MCF 10A (cell line): ENCODE measurements at regions not wholly inside any gene's neighbourhood (a gene's known extent, or its start where the extent isn't known, plus 50 kb on each side); places are given as distances from the start of the nearest gene placed in this dataset.

Source experiments
- BruUV-seq: library from RNA; stranded (reverse); fragments of 400-500 nt; replicated peaks from 2 replicates; lab custom pipeline; 2021; lab: Mats Ljungman, UMichigan
- CTCF ChIA-PET: fragments of 300-600 bp; sonication (Branson Sonifier 250); formaldehyde crosslinking; extraction: SDS; loops from one replicate; lab custom pipeline; 2021; ENCODE audit warnings: antibody characterized with exemption, inconsistent platforms; lab: Yijun Ruan, JAX
- POLR2A ChIA-PET: fragments of 300-600, 350-650 bp; sonication (Branson Sonifier 250); formaldehyde crosslinking; extraction: SDS; loops from one replicate; lab custom pipeline; 2020; ENCODE audit warnings: antibody characterized with exemption, inconsistent platforms; lab: Yijun Ruan, JAX
- DNase-seq: peaks from one replicate; pipeline ENCODE4 v3.0.0-alpha.2; 2018; ENCODE audit not compliant: unreplicated experiment
- H3K27ac Mint-ChIP-seq: one replicate; pipeline ENCODE4 v1.8.0; 2022; ENCODE audit warnings: mild to moderate bottlenecking, low read depth, mixed read lengths; ENCODE audit not compliant: unreplicated experiment
- H3K27me3 Mint-ChIP-seq: one replicate; pipeline ENCODE4 v1.8.0; 2022; ENCODE audit warnings: mixed read lengths; ENCODE audit not compliant: insufficient read depth, unreplicated experiment
- H3K36me3 Mint-ChIP-seq: one replicate; pipeline ENCODE4 v1.8.0; 2022; ENCODE audit warnings: mild to moderate bottlenecking, moderate library complexity, mixed read lengths; ENCODE audit not compliant: insufficient read depth, unreplicated experiment
- H3K4me1 Mint-ChIP-seq: one replicate; pipeline ENCODE4 v1.8.0; 2022; ENCODE audit warnings: mixed read lengths; ENCODE audit not compliant: insufficient read depth, unreplicated experiment
- H3K4me3 Mint-ChIP-seq: one replicate; pipeline ENCODE4 v1.8.0; 2022; ENCODE audit warnings: mild to moderate bottlenecking, moderate library complexity, mixed read lengths; ENCODE audit not compliant: unreplicated experiment
- H3K9me3 Mint-ChIP-seq: one replicate; pipeline ENCODE4 v1.8.0; 2022; ENCODE audit warnings: mixed read lengths; ENCODE audit not compliant: unreplicated experiment
- intact Hi-C: fragments of 100-400 bp; cut with micrococcal nuclease; formaldehyde crosslinking; loops from 2 replicates; pipeline ENCODE4 v1.14.1; 2022
- TF ChIP-seq, protein P1 (sequence below): fragments of 200-600 bp; IDR thresholded peaks from one replicate; pipeline ENCODE4 v1.8.0; 2022; ENCODE audit warnings: antibody characterized with exemption, mild to moderate bottlenecking; ENCODE audit not compliant: unreplicated experiment

DNA sequence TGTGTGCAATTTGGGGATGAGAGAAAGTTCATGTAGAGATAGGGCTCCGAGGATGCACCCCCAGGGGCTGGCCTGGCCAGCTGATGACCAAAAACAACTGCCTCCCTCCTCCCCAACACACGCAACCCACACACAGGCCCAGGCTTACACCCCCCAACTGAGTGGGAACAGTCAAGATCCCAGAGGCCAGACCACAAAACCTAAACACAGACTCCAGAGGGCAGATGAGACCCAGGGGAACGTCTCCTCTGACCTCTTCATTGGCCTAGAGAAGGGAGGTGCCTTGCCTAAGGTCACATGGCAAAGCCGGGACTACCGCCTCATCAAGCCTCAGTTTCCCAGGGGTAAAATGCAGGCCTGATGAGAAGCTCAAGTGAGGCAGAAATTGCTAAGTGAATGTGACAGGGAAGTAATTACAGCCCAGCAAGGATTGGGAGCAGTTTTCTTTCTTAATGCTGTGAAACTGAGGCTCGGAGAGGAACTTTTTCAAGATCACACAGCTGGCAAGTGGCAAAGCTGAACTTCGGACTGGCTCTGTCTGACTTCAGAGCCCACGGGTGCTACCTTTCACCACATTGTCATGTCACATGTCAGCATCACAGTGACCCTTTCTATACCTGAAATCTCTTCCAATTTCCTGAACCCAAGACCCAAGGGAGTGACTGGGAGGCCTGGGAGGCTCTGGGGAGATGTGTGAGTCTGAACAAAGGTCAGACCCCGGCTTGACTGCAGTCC, 69.9 kb upstream of the WNT11 start:
- TF ChIP-seq, protein P1, sequence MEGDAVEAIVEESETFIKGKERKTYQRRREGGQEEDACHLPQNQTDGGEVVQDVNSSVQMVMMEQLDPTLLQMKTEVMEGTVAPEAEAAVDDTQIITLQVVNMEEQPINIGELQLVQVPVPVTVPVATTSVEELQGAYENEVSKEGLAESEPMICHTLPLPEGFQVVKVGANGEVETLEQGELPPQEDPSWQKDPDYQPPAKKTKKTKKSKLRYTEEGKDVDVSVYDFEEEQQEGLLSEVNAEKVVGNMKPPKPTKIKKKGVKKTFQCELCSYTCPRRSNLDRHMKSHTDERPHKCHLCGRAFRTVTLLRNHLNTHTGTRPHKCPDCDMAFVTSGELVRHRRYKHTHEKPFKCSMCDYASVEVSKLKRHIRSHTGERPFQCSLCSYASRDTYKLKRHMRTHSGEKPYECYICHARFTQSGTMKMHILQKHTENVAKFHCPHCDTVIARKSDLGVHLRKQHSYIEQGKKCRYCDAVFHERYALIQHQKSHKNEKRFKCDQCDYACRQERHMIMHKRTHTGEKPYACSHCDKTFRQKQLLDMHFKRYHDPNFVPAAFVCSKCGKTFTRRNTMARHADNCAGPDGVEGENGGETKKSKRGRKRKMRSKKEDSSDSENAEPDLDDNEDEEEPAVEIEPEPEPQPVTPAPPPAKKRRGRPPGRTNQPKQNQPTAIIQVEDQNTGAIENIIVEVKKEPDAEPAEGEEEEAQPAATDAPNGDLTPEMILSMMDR = no peak
- no peaks in the 10 kb centered on the region for H3K4me1 Mint-ChIP-seq
- no peaks in the 10 kb centered on the region for H3K36me3 Mint-ChIP-seq
- CTCF ChIA-PET = interaction anchor here (0.8 kb wide), 1 partner anchor 66 kb away, joined by 3 read pairs; no protein-coding TSS in a partner anchor
- no peaks in the 10 kb centered on the region for H3K27me3 Mint-ChIP-seq
- no peak overlapping the region for H3K4me3 Mint-ChIP-seq
- POLR2A ChIA-PET = no interaction called here
- no peak overlapping the region for H3K27ac Mint-ChIP-seq
- H3K9me3 Mint-ChIP-seq = no peaks in the 10 kb centered on the region
- no peak for DNase-seq
- intact Hi-C loops = no loop called here
- BruUV-seq = no TSS peak

DNA sequence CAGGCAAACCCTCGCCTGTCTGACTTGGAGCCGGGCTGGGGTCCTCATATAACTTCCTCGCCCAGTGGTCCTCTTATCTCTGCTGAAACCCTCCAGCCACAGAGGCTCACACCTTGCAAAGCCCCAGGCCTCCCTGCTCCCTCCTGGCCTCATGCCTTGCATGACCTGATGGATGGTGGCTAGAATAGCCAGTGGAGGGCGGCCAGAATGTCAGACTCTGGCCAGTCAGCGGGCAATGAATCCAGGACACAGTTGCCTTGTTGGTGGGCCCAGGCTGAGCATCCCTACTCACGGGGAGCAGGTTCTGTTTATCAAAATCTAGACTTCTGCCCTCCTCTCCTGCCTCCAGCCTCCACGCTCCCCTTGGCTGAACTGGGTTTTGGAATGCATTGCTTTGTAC, 69.1 kb upstream of the WNT11 start:
- no peaks in the 10 kb centered on the region for H3K9me3 Mint-ChIP-seq
- CTCF ChIA-PET = no interaction called here

DNA sequence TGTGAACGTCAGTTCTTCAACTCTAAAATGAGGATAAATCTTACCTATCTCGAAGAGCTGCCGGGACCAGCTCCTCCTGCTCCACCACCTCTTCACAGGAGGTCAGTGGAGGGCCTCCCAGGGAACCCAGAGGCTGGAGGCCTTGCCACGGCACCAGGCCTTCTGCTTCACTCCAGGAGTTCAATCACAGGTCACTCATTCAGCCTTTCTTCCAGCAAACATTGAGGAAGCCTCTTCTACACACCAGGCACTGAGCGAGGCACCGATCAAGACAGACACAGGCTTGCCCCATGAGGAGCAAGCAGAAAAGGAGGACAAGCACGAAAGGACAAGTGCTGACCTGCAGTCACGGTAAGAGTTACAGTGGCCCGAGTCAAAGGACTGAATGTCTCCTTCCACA, 64.8 kb upstream of the WNT11 start:
- TF ChIP-seq, protein P1 = no peak
- intact Hi-C loops = no loop called here
- peak overlapping the region; percentile 10 for H3K27ac Mint-ChIP-seq
- CTCF ChIA-PET = interaction anchor here (0.6 to 2.6 kb wide), 4 partner anchors 48 to 409 kb away, joined by 3 to 14 read pairs (median 3); no protein-coding TSS in a partner anchor
- peaks cover 7% of the 10 kb centered on the region for H3K9me3 Mint-ChIP-seq
- BruUV-seq = no TSS peak
- peaks cover 9% of the 10 kb centered on the region for H3K4me1 Mint-ChIP-seq
- no peaks in the 10 kb centered on the region for H3K27me3 Mint-ChIP-seq
- no peaks in the 10 kb centered on the region for H3K36me3 Mint-ChIP-seq
- DNase-seq = no peak
- H3K4me3 Mint-ChIP-seq = no peak overlapping the region
- POLR2A ChIA-PET = interaction anchor here (0.6 to 0.8 kb wide), 2 partner anchors 37 to 117 kb away, joined by 3 read pairs; no protein-coding TSS in a partner anchor

More for the DNA sequence above, 69.1 kb upstream of the WNT11 start:
- H3K4me1 Mint-ChIP-seq = no peaks in the 10 kb centered on the region
- H3K27me3 Mint-ChIP-seq = no peaks in the 10 kb centered on the region
- TF ChIP-seq, protein P1 = no peak
- no peaks in the 10 kb centered on the region for H3K36me3 Mint-ChIP-seq
- intact Hi-C loops = no loop called here
- H3K4me3 Mint-ChIP-seq = no peak overlapping the region
- no peak for DNase-seq
- POLR2A ChIA-PET = no interaction called here
- no TSS peak for BruUV-seq
- H3K27ac Mint-ChIP-seq = no peak overlapping the region

DNA sequence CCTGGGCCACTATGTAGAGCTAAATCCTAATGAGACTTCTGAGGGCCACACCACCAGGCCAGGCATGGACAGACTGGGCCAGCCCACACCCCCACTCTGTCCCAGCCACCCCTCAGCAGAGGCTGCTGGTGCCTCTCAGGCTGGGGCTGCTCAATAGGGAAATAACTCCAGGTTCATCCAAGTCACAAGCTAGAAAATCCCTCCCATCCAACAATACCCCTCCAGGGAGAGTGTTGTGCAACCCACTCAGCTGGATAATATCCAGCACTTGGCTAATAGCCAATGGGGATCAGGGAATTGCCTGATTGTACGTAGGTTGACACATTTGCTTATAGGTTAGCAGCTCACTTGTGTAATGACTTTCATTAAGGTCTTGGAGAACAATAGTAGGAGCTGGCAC, 64.1 kb upstream of the WNT11 start:
- ChIA-PET CTCF (interaction anchor here (0.6 to 2.6 kb wide), 4 partner anchors 20 to 62 kb away, joined by 3 to 14 read pairs (median 3); no protein-coding TSS in a partner anchor), POLR2A (interaction anchor here (0.6 to 0.8 kb wide), 3 partner anchors 31 to 118 kb away, joined by 3 read pairs; no protein-coding TSS in a partner anchor)
- Mint-ChIP-seq H3K27ac (no peak overlapping the region), H3K4me3 (no peak overlapping the region), H3K36me3 (no peaks in the 10 kb centered on the region), H3K4me1 (peaks cover 9% of the 10 kb centered on the region), H3K27me3 (no peaks in the 10 kb centered on the region), H3K9me3 (peaks cover 7% of the 10 kb centered on the region)
- DNase-seq = peak; percentile 70
- TF ChIP-seq, protein P1 = no peak
- intact Hi-C loops = no loop called here
- no TSS peak for BruUV-seq
